Activated CD4-positive, CD25-positive, alpha-beta regulatory T cell (primary cell): ENCODE measurements at regions not wholly inside any gene's neighbourhood (a gene's known extent, or its start where the extent isn't known, plus 50 kb on each side); places are given as distances from the start of the nearest gene placed in this dataset.

Source experiments
- DNase-seq, 4 experiments: peaks; one replicate each; lab custom pipeline; 2025; lab: John Stamatoyannopoulos, UW

- no peak for DNase-seq
These were observed 150.5 kb upstream of the NCKAP5 start for GRCh38 chr2:133718688-133719201.

DNA sequence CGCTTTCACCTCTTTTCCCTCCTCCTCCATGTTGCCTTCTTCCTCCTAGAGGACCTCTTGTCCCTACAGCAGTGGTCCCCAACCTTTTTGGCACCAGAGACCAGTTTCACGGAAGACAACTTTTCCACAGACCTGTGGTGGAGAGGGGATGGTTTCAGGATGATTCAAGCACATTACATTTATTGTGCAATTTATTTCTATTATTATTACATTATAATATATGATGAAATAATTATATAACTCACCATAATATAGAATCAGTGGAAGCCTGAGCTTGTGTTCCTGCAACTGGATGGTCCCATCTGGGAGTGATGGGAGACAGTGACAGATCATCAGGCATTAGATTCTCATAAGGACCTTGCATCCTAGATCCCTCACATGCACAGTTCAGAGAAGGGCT lies 152.2 kb upstream of the NCKAP5 start:
- DNase-seq, result no peak

DNA sequence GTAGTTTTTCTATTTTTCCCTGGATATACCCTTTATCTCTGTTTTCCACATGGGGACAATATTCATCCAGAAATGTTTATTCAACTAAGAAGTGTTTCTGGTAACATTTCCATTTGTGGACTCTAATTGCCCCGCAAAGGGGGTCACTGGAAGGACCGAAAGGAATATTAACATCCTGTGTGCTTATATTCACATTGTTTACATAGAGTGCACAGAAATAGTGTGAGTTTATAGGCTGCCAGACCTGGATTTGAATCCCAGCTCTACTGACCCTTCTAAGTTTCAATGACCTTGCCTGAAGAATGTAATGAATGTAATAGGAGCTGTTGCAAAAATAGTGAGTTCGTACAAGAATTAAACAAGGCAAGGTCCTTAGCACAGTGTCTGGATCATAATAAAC lies 152.9 kb upstream of the NCKAP5 start:
- DNase-seq, result no peak

- no peak for DNase-seq
These were observed 154.9 kb upstream of the NCKAP5 start for GRCh38 chr2:133723133-133723532.

DNA sequence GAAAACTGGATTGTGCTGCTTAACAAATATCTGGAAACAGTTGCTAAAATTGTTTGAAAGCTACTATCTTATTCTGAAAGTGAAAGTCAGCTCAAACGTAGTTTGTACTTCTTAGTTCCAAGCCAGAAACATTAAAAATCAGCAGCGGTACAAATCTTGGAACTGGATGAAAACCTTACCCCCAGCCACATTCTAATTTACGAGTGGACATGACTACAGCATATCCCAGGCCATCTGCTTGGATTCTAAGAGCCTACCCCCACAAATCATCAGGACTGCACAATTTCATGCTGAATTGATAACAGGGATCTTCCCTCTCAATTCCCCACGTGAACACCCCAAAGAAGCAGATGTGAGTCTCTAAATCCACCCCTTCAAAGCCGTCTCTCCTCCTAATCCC lies 158.7 kb upstream of the NCKAP5 start:
- no peak for DNase-seq

DNA sequence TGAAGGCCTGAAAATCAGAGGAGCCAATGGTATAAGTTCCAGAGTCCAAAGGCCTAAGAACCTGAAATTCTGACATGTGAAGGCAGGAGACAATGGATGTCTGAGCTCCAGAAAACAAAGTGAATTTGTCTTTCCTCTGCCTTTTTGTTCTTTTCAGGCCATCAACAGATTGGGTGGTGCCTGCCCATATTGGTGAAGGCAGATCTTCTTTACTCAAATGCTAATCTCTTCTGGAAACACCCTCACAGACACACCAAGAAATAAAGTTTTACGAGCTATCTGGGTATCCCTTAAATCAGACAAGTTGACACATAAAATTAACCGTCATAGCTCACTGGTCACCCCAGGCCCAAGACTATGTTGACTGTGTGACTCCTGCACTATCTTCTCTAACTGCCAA lies 163.8 kb upstream of the NCKAP5 start:
- no peak for DNase-seq

GRCh38 chr2:133732982-133733900 lies 165.0 kb upstream of the NCKAP5 start:
- no peak for DNase-seq

- DNase-seq, result no peak
These were observed 165.6 kb upstream of the NCKAP5 start for GRCh38 chr2:133733901-133734255.

DNA sequence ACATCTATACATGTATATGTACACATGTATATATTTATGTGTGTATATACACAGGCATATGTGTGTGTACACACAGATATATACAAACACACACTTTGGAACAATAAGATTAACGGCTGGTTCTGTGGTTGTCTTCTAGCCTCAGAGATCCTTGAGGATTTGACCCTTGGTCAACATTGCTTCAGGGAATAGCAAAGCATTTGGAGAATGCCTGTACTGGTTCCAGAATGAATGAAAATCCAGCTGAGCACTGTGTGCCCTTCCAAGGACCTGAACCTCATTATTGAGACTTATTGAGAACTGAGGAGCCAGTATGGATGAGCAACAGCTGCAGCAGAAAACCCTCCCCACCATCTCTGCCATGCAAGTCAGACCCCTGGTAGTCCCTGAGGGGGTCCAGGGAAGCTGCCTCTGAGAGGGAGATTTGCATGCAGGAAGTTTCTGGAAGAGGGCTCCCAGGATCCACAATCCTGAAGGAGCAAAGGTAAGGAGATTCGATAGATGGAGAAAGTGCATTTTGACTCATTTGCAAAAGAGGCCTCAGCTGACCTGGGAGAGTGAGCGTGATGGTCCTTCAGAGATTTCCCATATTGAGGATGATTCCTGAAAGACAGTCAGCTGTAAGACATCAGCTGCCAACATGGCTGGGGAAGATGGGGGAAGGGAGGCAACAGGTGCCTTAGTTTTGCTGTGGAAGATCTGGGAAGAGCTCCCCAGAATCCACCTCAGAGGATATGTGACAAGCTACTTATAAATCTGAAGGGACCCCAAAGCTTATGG lies 166.6 kb upstream of the NCKAP5 start:
- no peak for DNase-seq

- DNase-seq, result no peak
These were observed 168.4 kb upstream of the NCKAP5 start for GRCh38 chr2:133736674-133737073.

- no peak for DNase-seq
These were observed 169.2 kb upstream of the NCKAP5 start for GRCh38 chr2:133737242-133737993.

GRCh38 chr2:133739039-133739438 lies 170.8 kb upstream of the NCKAP5 start:
- DNase-seq, result no peak

- no peak for DNase-seq
These were observed 172.2 kb upstream of the NCKAP5 start for GRCh38 chr2:133740500-133740899.

DNA sequence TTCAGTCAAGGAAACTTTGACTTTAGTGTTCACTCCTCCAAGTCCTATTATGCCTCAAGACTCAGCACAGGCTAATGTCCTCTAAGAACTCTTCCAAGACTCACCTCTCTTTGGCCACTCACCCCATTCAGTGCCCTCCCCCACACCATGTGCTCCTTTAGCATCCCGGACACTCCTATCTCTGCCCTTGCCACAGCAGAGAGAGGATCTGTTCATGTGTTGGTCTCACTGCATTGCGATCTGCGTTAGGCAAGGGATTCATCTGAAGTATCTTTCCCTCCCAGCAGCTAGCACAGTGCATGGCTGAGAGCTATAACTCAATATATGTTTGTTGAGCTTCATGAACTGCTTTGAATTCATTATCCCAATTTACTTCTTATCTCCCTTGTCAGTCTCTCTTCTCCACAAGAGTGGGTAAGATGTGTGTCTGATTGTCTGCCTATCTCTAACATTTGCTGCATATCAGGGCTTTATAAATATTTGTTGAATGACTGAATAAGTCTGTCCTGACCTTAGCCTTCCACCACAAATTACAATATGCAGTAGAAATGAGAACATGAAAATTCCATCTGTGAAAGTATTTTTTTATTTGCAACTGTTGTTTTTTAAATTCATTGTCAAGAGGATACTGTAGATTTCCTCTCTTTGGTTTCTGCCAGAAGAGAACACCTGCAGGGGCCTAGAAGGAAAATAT lies 179.9 kb upstream of the NCKAP5 start:
- no peak for DNase-seq

- no peak for DNase-seq
These were observed 185.4 kb upstream of the NCKAP5 start for GRCh38 chr2:133753665-133754064.

DNA sequence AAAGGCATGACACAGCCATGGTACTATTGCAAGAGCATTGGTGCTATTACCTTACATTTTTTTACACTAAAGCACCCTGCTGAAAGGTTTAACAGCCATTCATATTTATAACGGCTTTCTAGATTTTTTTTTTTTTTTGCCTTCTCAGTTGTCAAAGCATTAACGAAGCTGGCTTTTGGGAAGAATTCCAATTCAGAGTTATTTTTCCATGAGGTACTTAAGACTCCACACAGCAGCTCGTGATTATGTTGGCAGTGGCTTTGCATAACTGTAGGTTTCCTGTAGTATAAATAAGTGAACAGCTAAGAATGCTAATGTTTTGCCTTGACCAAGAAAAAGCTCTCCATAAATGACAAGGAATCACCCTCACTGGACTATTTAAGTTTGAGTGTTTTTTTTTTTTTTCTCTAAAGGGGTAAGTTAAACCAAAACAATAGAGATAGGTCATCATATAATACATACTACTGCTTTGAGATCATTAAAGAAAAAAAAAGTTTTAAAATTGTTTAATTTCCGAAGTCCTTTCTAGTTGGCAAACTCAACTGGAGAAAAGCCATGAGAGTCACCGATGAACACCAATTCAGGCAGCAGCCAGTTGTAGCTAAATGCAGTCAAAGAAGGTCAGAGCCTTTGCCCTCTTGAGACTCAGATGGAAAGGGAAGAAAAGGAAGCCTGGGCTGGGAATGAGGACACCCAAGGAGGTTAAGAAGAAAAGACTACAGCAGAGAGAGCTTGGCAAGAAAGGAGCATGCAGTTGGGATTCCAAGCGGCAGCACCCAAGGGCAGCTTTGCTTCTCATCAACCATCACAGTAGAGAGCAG lies 187.4 kb upstream of the NCKAP5 start:
- no peak for DNase-seq

DNA sequence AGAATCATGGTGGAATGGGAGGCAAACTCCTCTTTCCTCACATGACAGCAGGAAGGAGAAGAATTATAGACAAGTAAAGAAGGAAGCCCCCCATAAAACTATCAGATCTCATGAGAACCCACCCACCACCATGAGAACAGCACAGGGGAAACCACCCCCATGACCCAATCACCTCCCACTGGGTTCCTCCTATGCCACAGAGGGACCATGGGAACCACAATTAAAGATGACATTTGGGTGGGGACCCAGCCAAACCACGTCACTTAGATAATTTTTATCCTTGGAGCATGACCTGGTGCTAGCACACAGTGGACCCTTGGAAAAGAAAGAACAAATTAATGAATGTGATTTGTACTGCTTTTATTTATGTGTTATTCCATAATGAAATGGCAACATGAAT lies 188.6 kb upstream of the NCKAP5 start:
- DNase-seq, result no peak

DNA sequence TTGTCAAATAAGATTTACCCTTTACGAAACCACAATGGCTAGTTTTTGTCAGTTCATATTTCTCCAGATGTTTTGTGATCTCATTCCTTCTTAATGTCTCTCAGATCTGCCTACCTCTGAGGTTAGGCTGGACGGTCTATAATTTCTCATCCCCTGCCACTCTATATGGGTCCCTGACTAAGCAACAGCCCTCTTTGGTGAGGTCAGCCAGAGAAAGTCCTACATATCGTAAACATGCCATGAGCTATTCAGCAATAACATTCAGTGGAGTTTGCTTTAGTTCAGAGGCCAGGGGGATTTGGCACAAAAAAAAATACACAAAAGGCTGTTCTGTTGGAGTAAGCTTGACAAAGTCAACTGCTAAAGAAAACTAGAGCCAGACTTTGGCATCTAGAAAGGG lies 192.1 kb upstream of the NCKAP5 start:
- no peak for DNase-seq

DNA sequence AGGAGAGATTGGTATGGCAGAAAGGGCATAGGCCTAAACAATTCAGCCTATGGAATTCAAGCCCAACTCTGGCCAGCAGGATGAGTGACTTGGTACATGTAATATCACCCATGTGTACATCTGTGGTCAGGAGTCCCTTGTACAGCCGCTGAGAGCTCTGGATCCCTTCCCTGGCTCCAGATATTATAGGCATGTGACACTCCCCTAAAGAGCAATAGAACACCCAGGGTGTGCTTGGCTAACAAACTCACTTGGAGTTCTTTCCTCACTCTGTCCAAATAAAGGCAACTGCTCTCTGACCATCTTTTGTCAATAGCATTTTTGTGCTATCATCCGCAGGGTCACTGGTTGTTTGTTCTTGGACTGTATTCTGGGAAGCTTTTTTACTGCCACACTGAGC lies 197.4 kb upstream of the NCKAP5 start:
- no peak for DNase-seq

GRCh38 chr2:133766164-133766832 lies 198.0 kb upstream of the NCKAP5 start:
- no peak for DNase-seq
